OCI-LY7 (cell line): ENCODE measurements at regions not wholly inside any gene's neighbourhood (a gene's known extent, or its start where the extent isn't known, plus 50 kb on each side); places are given as distances from the start of the nearest gene placed in this dataset.

ENCODE experiments used
- EZH2phosphoT487 ChIP-seq: fragments of 200-600 bp; sonication (generic); IDR thresholded peaks from 2 replicates; pipeline ENCODE4 v1.6.1; 2018; ENCODE audit warnings: low read depth, borderline replicate concordance, mild to moderate bottlenecking, mixed run types, antibody characterized with exemption, low read length, moderate library complexity, mixed read lengths
- TF ChIP-seq, protein P1 (sequence below): fragments of 200-600 bp; sonication (generic); conservative IDR thresholded peaks from 2 replicates; pipeline ENCODE4 v1.5.1; 2014; ENCODE audit warnings: mild to moderate bottlenecking, antibody characterized with exemption, low read length, moderate library complexity, mixed read lengths

DNA sequence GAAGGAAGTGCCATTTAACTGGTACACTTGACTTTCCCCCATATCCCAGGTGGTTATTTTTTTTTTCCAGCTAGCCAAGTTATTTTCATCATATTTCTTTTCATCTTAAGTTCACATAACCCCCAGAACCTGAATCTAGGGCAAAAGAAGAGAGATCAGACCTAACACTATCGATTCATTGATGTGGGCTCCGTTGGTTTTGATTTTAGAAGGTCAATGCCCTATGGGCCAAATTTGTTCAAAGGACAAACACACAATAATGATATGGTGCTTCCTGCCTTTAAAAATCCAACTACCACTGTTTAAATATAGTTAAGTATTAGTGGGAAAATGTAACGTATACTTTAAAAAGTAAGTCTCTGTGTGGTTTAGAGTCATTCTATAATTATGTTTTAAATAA is 665.7 kb downstream of the ZNF674 start:
- TF ChIP-seq, protein P1, sequence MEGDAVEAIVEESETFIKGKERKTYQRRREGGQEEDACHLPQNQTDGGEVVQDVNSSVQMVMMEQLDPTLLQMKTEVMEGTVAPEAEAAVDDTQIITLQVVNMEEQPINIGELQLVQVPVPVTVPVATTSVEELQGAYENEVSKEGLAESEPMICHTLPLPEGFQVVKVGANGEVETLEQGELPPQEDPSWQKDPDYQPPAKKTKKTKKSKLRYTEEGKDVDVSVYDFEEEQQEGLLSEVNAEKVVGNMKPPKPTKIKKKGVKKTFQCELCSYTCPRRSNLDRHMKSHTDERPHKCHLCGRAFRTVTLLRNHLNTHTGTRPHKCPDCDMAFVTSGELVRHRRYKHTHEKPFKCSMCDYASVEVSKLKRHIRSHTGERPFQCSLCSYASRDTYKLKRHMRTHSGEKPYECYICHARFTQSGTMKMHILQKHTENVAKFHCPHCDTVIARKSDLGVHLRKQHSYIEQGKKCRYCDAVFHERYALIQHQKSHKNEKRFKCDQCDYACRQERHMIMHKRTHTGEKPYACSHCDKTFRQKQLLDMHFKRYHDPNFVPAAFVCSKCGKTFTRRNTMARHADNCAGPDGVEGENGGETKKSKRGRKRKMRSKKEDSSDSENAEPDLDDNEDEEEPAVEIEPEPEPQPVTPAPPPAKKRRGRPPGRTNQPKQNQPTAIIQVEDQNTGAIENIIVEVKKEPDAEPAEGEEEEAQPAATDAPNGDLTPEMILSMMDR = no peak
- TF ChIP-seq EZH2phosphoT487 = no peak
